ENCODE measurements at regions not wholly inside any gene's neighbourhood (a gene's known extent, or its start where the extent isn't known, plus 50 kb on each side); places are given as distances from the start of the nearest gene placed in this dataset.

- H3K9me3 ChIP-seq (ENCODE audit: insufficient read depth, low read depth, low read length) = no peaks in the 10 kb centered on the region
- no peaks in the 10 kb centered on the region for H3F3A ChIP-seq (ENCODE audit: low read depth)
- H3K4me2 ChIP-seq (ENCODE audit: low read depth, low read length, poor library complexity, severe bottlenecking) = no peak overlapping the region
- H3K9me2 ChIP-seq (replicated peaks; ENCODE audit: low read depth, low read length) = no peaks in the 10 kb centered on the region
- no peak overlapping the region for H3K4me3 ChIP-seq (ENCODE audit: low read length, poor library complexity, severe bottlenecking)
- no peak for TF ChIP-seq EZH2phosphoT487 (IDR thresholded peaks at IDR 0.05; ENCODE audit: borderline replicate concordance)
- TF ChIP-seq CTCF (conservative IDR thresholded peaks at IDR 0.05; ENCODE audit: low read length) = 0 out of 2 replicates have a peak, but pooled peaks have one; percentile 9
- H3K79me2 ChIP-seq (ENCODE audit: insufficient read depth, low read length) = no peaks in the 10 kb centered on the region
- no peak overlapping the region for H3K9ac ChIP-seq (ENCODE audit: low read depth, low read length, poor library complexity, severe bottlenecking)
- H3K36me3 ChIP-seq (ENCODE audit: insufficient read depth, low read length) = no peaks in the 10 kb centered on the region
- H4K20me1 ChIP-seq (ENCODE audit: insufficient read depth, low read length, poor library complexity, severe bottlenecking) = no peaks in the 10 kb centered on the region
- H3K4me1 ChIP-seq (ENCODE audit: insufficient read depth, low read length, poor library complexity, severe bottlenecking) = peaks cover 6% of the 10 kb centered on the region
- H3K27me3 ChIP-seq (ENCODE audit: insufficient read depth, low read length, poor library complexity, severe bottlenecking) = no peaks in the 10 kb centered on the region
- no peak overlapping the region for H2AFZ ChIP-seq (ENCODE audit: low read length)
Measured at GRCh38 chr9:106717686-106718085, 145.3 kb upstream of the ZNF462 start.

- TF ChIP-seq EZH2phosphoT487 (IDR thresholded peaks at IDR 0.05; ENCODE audit: borderline replicate concordance) = no peak
- TF ChIP-seq CTCF (conservative IDR thresholded peaks at IDR 0.05; ENCODE audit: low read length) = no peak
- H3K27me3 ChIP-seq (ENCODE audit: insufficient read depth, low read length, poor library complexity, severe bottlenecking) = no peaks in the 10 kb centered on the region
- H3F3A ChIP-seq (ENCODE audit: low read depth) = no peaks in the 10 kb centered on the region
- peaks cover 6% of the 10 kb centered on the region for H3K4me1 ChIP-seq (ENCODE audit: insufficient read depth, low read length, poor library complexity, severe bottlenecking)
- no peaks in the 10 kb centered on the region for H3K9me2 ChIP-seq (replicated peaks; ENCODE audit: low read depth, low read length)
- H3K9me3 ChIP-seq (ENCODE audit: insufficient read depth, low read depth, low read length) = no peaks in the 10 kb centered on the region
- H4K20me1 ChIP-seq (ENCODE audit: insufficient read depth, low read length, poor library complexity, severe bottlenecking) = no peaks in the 10 kb centered on the region
- H3K4me2 ChIP-seq (ENCODE audit: low read depth, low read length, poor library complexity, severe bottlenecking) = no peak overlapping the region
- no peak overlapping the region for H2AFZ ChIP-seq (ENCODE audit: low read length)
- no peaks in the 10 kb centered on the region for H3K36me3 ChIP-seq (ENCODE audit: insufficient read depth, low read length)
- no peaks in the 10 kb centered on the region for H3K79me2 ChIP-seq (ENCODE audit: insufficient read depth, low read length)
- H3K4me3 ChIP-seq (ENCODE audit: low read length, poor library complexity, severe bottlenecking) = no peak overlapping the region
- no peak overlapping the region for H3K9ac ChIP-seq (ENCODE audit: low read depth, low read length, poor library complexity, severe bottlenecking)
Measured at GRCh38 chr9:106718936-106719335, 144.0 kb upstream of the ZNF462 start.

GRCh38 chr9:106722051-106722753 is 140.8 kb upstream of the ZNF462 start:
- no peaks in the 10 kb centered on the region for H3K79me2 ChIP-seq (ENCODE audit: insufficient read depth, low read length)
- H3K4me3 ChIP-seq (ENCODE audit: low read length, poor library complexity, severe bottlenecking) = no peak overlapping the region
- no peak overlapping the region for H3K9ac ChIP-seq (ENCODE audit: low read depth, low read length, poor library complexity, severe bottlenecking)
- no peaks in the 10 kb centered on the region for H3F3A ChIP-seq (ENCODE audit: low read depth)
- no peak overlapping the region for H3K4me2 ChIP-seq (ENCODE audit: low read depth, low read length, poor library complexity, severe bottlenecking)
- TF ChIP-seq CTCF (conservative IDR thresholded peaks at IDR 0.05; ENCODE audit: low read length) = no peak
- no peak for TF ChIP-seq EZH2phosphoT487 (IDR thresholded peaks at IDR 0.05; ENCODE audit: borderline replicate concordance)
- H3K9me2 ChIP-seq (replicated peaks; ENCODE audit: low read depth, low read length) = no peaks in the 10 kb centered on the region
- H2AFZ ChIP-seq (ENCODE audit: low read length) = no peak overlapping the region
- H3K4me1 ChIP-seq (ENCODE audit: insufficient read depth, low read length, poor library complexity, severe bottlenecking) = peaks cover 6% of the 10 kb centered on the region
- no peaks in the 10 kb centered on the region for H3K36me3 ChIP-seq (ENCODE audit: insufficient read depth, low read length)
- no peaks in the 10 kb centered on the region for H3K27me3 ChIP-seq (ENCODE audit: insufficient read depth, low read length, poor library complexity, severe bottlenecking)
- H4K20me1 ChIP-seq (ENCODE audit: insufficient read depth, low read length, poor library complexity, severe bottlenecking) = no peaks in the 10 kb centered on the region
- H3K9me3 ChIP-seq (ENCODE audit: insufficient read depth, low read depth, low read length) = no peaks in the 10 kb centered on the region

All from Loucy (cell line).